Upper lobe of right lung (tissue), 1 donor: ENCODE measurements at regions not wholly inside any gene's neighbourhood (a gene's known extent, or its start where the extent isn't known, plus 50 kb on each side); places are given as distances from the start of the nearest gene placed in this dataset.

Source experiments
- ATAC-seq: fragments of 200-7000 bp; cut with Tn5 transposase; one replicate; pipeline ENCODE4 v1.9.1; 2020; ENCODE audit warnings: mild to moderate bottlenecking, moderate library complexity
- DNase-seq: peaks from one replicate; pipeline ENCODE4 v3.0.0-alpha.2; 2020
- H3K27ac ChIP-seq: fragments of 200-600 bp; one replicate; pipeline ENCODE4 v1.8.0; 2022
- H3K27me3 ChIP-seq: fragments of 200-600 bp; one replicate; pipeline ENCODE4 v1.8.0; 2022; ENCODE audit warnings: mild to moderate bottlenecking
- H3K36me3 ChIP-seq: fragments of 200-600 bp; one replicate; pipeline ENCODE4 v1.8.0; 2022
- H3K4me1 ChIP-seq: fragments of 200-600 bp; one replicate; pipeline ENCODE4 v1.8.0; 2022
- H3K4me3 ChIP-seq: fragments of 200-600 bp; one replicate; pipeline ENCODE4 v1.8.0; 2022; ENCODE audit warnings: mild to moderate bottlenecking
- H3K9me3 ChIP-seq: fragments of 200-600 bp; one replicate; pipeline ENCODE4 v1.8.0; 2022
- CTCF ChIP-seq: fragments of 200-600 bp; IDR thresholded peaks from one replicate; pipeline ENCODE4 v1.8.0; 2022; ENCODE audit warnings: antibody characterized with exemption
- intact Hi-C: fragments of 100-400 bp; cut with DNase I; formaldehyde crosslinking; loops from one replicate; pipeline ENCODE4 v1.11.0; 2022
- donor health status: DM: no; HTN: yes; CAD: no; lungs with severe emphysema.

GRCh38 chr3:159538507-159538906 is 450.1 kb upstream of the IL12A start:
- Histone ChIP-seq H3K9me3 (no peaks in the 10 kb centered on the region), H3K27me3 (no peaks in the 10 kb centered on the region), H3K36me3 (no peaks in the 10 kb centered on the region), H3K4me1 (no peaks in the 10 kb centered on the region), H3K27ac (no peak overlapping the region), H3K4me3 (no peak overlapping the region)
- no peak for TF ChIP-seq CTCF
- DNase-seq (no peak), ATAC-seq (no peak)
- intact Hi-C loops = no loop called here

GRCh38 chr3:159540882-159541495 is 447.6 kb upstream of the IL12A start:
- TF ChIP-seq CTCF = no peak
- ATAC-seq = no peak

GRCh38 chr3:159548675-159549335 is 439.8 kb upstream of the IL12A start:
- TF ChIP-seq CTCF = no peak
- DNase-seq (no peak), ATAC-seq (no peak)
- Histone ChIP-seq H3K27me3 (no peaks in the 10 kb centered on the region), H3K36me3 (no peaks in the 10 kb centered on the region), H3K27ac (no peak overlapping the region), H3K9me3 (no peaks in the 10 kb centered on the region), H3K4me3 (no peak overlapping the region), H3K4me1 (no peaks in the 10 kb centered on the region)
- intact Hi-C loops = no loop called here

More at GRCh38 chr3:159540882-159541495, 447.6 kb upstream of the IL12A start:
- H3K9me3 ChIP-seq = no peaks in the 10 kb centered on the region
- H3K27me3 ChIP-seq = no peaks in the 10 kb centered on the region
- H3K36me3 ChIP-seq = no peaks in the 10 kb centered on the region
- no peak for DNase-seq
- H3K4me3 ChIP-seq = no peak overlapping the region
- no peak overlapping the region for H3K27ac ChIP-seq
- intact Hi-C loops = no loop called here
- H3K4me1 ChIP-seq = no peaks in the 10 kb centered on the region

GRCh38 chr3:159555205-159555604 is 433.4 kb upstream of the IL12A start:
- no peaks in the 10 kb centered on the region for H3K36me3 ChIP-seq
- H3K27me3 ChIP-seq = no peaks in the 10 kb centered on the region
- intact Hi-C loops = no loop called here
- no peaks in the 10 kb centered on the region for H3K9me3 ChIP-seq
- TF ChIP-seq CTCF = no peak
- ATAC-seq (no peak), DNase-seq (no peak)
- H3K4me1 ChIP-seq = no peaks in the 10 kb centered on the region
- no peak overlapping the region for H3K4me3 ChIP-seq
- no peak overlapping the region for H3K27ac ChIP-seq

GRCh38 chr3:159559771-159560170 is 428.9 kb upstream of the IL12A start:
- TF ChIP-seq CTCF = no peak
- H3K9me3 ChIP-seq = no peaks in the 10 kb centered on the region
- no peak for ATAC-seq
- no peaks in the 10 kb centered on the region for H3K36me3 ChIP-seq
- no peak overlapping the region for H3K4me3 ChIP-seq
- H3K27me3 ChIP-seq = no peaks in the 10 kb centered on the region
- no peak overlapping the region for H3K27ac ChIP-seq
- intact Hi-C loops = no loop called here
- no peak for DNase-seq
- no peaks in the 10 kb centered on the region for H3K4me1 ChIP-seq
